ENCODE measurements at regions not wholly inside any gene's neighbourhood (a gene's known extent, or its start where the extent isn't known, plus 50 kb on each side); places are given as distances from the start of the nearest gene placed in this dataset.
"Not testable (repeated sequence)": the region's sequence is repeated elsewhere in the genome, so short reads cannot be mapped to it uniquely, and the experiment has no call there.

- H3K27ac ChIP-seq: no peak overlapping the region
- H3K9me3 ChIP-seq: no peaks in the 10 kb centered on the region
- 66 to 70% methylated on average over 2 of the region's 2 CpGs for WGBS, 2 donors
- intact Hi-C loops (cut with DNase I): loop anchor here in 2 of 10 donors (5.0 kb wide), 2 partner anchors 264 to 486 kb away; no protein-coding TSS in a partner anchor
- no peak overlapping the region for H3K4me3 ChIP-seq
- TF ChIP-seq CTCF (IDR thresholded peaks at IDR 0.05): no peak
- H3K27me3 ChIP-seq: no peaks in the 10 kb centered on the region
- H3K4me1 ChIP-seq: peaks cover 0 to 23% (median 5%) of the 10 kb centered on the region in 9 donors
- DNase-seq (no peak), ATAC-seq (peak in 3 of 8 donors; percentile 37 to 71 (median 38))
- no peaks in the 10 kb centered on the region for H3K36me3 ChIP-seq
These were observed 267.8 kb upstream of the SEMA3C start for GRCh38 chr7:81186691-81187090.

GRCh38 chr7:81185072-81185471 is 266.2 kb upstream of the SEMA3C start:
- peaks cover 0 to 11% (median 0%) of the 10 kb centered on the region in 9 donors for H3K4me1 ChIP-seq
- no peaks in the 10 kb centered on the region for H3K27me3 ChIP-seq
- H3K36me3 ChIP-seq: no peaks in the 10 kb centered on the region
- no peaks in the 10 kb centered on the region for H3K9me3 ChIP-seq
- intact Hi-C loops (cut with DNase I): loop anchor here in 2 of 10 donors (5.0 kb wide), 2 partner anchors 263 to 487 kb away; no protein-coding TSS in a partner anchor
- H3K27ac ChIP-seq: no peak overlapping the region
- TF ChIP-seq CTCF (IDR thresholded peaks at IDR 0.05): no peak
- no peak for ATAC-seq
- H3K4me3 ChIP-seq: no peak overlapping the region
- DNase-seq: no peak

DNA sequence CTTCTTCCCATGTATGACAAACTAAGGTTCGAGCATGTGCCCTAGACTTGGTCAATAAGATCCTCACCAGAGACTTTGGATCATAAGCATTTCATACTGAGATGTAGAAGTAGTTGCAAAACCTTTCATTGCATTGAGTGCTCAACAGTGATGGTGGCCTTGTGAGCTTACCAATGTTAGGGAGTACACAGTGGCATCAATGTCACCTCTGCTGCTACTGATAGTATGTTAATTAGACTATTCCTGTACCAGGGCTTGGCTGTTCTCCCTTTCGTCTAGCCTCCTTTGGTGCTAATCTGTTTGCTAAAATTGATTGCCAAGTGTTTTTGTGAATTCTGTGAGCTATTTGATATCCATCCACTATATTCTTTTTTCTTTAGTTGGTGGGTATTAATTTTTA is 264.5 kb upstream of the SEMA3C start:
- WGBS, 2 donors: 58 to 67% methylated on average over 2 of the region's 2 CpGs
- peaks cover 0 to 4% (median 0%) of the 10 kb centered on the region in 11 donors for H3K9me3 ChIP-seq
- ATAC-seq: peak; percentile 58 to 95 (median 76)
- no peaks in the 10 kb centered on the region for H3K27me3 ChIP-seq
- peak overlapping the region in 2 of 10 donors; percentile 25 to 36 for H3K27ac ChIP-seq
- H3K4me1 ChIP-seq: peaks cover 0 to 11% (median 0%) of the 10 kb centered on the region in 9 donors
- H3K4me3 ChIP-seq: no peak overlapping the region
- no peaks in the 10 kb centered on the region for H3K36me3 ChIP-seq
- no peak for TF ChIP-seq CTCF (IDR thresholded peaks at IDR 0.05)
- intact Hi-C loops (cut with DNase I): no loop called here
- peak in 1 of 2 donors; percentile 8 for DNase-seq

DNA sequence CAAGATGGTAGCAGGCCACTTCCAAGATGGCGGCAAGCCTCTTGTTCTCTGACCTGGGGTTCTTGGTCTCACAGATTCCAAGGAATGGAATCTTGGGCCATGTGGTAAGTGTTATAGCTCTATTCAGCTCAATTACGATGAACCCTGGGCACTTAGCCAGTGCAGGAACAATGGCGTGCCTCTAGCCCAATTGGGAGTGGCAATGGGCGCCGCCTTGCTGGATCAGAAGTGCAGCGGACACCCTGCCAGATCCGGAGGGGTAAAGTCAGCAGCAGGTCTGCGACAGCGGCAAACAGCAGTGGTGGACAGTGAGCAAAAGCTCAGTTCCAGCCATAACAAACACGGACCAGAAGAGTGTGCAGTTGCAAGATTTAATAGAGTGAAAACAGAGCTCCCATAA is 263.2 kb upstream of the SEMA3C start:
- DNase-seq; H3K27me3 ChIP-seq; H3K36me3 ChIP-seq; H3K4me1 ChIP-seq; H3K4me3 ChIP-seq; H3K9me3 ChIP-seq; intact Hi-C loops (cut with DNase I); H3K27ac ChIP-seq; ATAC-seq: not testable (repeated sequence)
- WGBS, 2 donors: 87 to 88% methylated on average over 10 of the region's 10 CpGs

DNA sequence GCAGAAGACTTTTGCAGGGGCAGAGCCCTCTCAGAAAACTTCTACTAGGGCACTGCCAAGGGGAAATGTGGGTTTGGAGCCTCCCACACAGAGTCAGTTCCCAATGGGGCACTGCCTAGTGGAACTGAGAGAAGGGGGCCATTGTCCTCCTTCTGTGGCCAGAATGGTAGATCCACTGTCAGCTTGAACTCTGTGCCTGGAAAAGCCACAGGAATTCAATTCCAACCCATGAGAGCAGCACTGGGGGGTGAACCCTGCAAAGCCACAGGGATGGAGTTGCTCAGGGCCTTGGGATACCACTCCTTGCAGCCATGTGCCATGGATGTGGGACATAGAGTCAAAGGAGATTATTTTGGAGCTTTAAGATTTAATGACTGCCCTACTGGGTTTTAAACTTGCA is 262.2 kb upstream of the SEMA3C start:
- H3K4me3 ChIP-seq: no peak overlapping the region
- peaks cover 0 to 8% (median 0%) of the 10 kb centered on the region in 9 donors for H3K4me1 ChIP-seq
- no peaks in the 10 kb centered on the region for H3K27me3 ChIP-seq
- no peak for ATAC-seq
- no peak for TF ChIP-seq CTCF (IDR thresholded peaks at IDR 0.05)
- H3K36me3 ChIP-seq: no peaks in the 10 kb centered on the region
- peaks cover 0 to 8% (median 0%) of the 10 kb centered on the region in 11 donors for H3K9me3 ChIP-seq
- intact Hi-C loops (cut with DNase I): no loop called here
- no peak for DNase-seq
- no peak overlapping the region for H3K27ac ChIP-seq

All from heart right ventricle (tissue), 16 donors.